MCF 10A (cell line): ENCODE measurements at regions not wholly inside any gene's neighbourhood (a gene's known extent, or its start where the extent isn't known, plus 50 kb on each side); places are given as distances from the start of the nearest gene placed in this dataset.

Experiments
- BruUV-seq: library from RNA; stranded (reverse); fragments of 400-500 nt; replicated peaks from 2 replicates; lab custom pipeline; 2021; lab: Mats Ljungman, UMichigan
- CTCF ChIA-PET: fragments of 300-600 bp; sonication (Branson Sonifier 250); formaldehyde crosslinking; extraction: SDS; loops from one replicate; lab custom pipeline; 2021; ENCODE audit warnings: antibody characterized with exemption, inconsistent platforms; lab: Yijun Ruan, JAX
- POLR2A ChIA-PET: fragments of 300-600, 350-650 bp; sonication (Branson Sonifier 250); formaldehyde crosslinking; extraction: SDS; loops from one replicate; lab custom pipeline; 2020; ENCODE audit warnings: antibody characterized with exemption, inconsistent platforms; lab: Yijun Ruan, JAX
- DNase-seq: peaks from one replicate; pipeline ENCODE4 v3.0.0-alpha.2; 2018; ENCODE audit not compliant: unreplicated experiment
- H3K27ac Mint-ChIP-seq: one replicate; pipeline ENCODE4 v1.8.0; 2022; ENCODE audit warnings: mild to moderate bottlenecking, low read depth, mixed read lengths; ENCODE audit not compliant: unreplicated experiment
- H3K27me3 Mint-ChIP-seq: one replicate; pipeline ENCODE4 v1.8.0; 2022; ENCODE audit warnings: mixed read lengths; ENCODE audit not compliant: insufficient read depth, unreplicated experiment
- H3K36me3 Mint-ChIP-seq: one replicate; pipeline ENCODE4 v1.8.0; 2022; ENCODE audit warnings: mild to moderate bottlenecking, moderate library complexity, mixed read lengths; ENCODE audit not compliant: insufficient read depth, unreplicated experiment
- H3K4me1 Mint-ChIP-seq: one replicate; pipeline ENCODE4 v1.8.0; 2022; ENCODE audit warnings: mixed read lengths; ENCODE audit not compliant: insufficient read depth, unreplicated experiment
- H3K4me3 Mint-ChIP-seq: one replicate; pipeline ENCODE4 v1.8.0; 2022; ENCODE audit warnings: mild to moderate bottlenecking, moderate library complexity, mixed read lengths; ENCODE audit not compliant: unreplicated experiment
- H3K9me3 Mint-ChIP-seq: one replicate; pipeline ENCODE4 v1.8.0; 2022; ENCODE audit warnings: mixed read lengths; ENCODE audit not compliant: unreplicated experiment
- intact Hi-C: fragments of 100-400 bp; cut with micrococcal nuclease; formaldehyde crosslinking; loops from 2 replicates; pipeline ENCODE4 v1.14.1; 2022
- TF ChIP-seq, protein P1 (sequence below): fragments of 200-600 bp; IDR thresholded peaks from one replicate; pipeline ENCODE4 v1.8.0; 2022; ENCODE audit warnings: antibody characterized with exemption, mild to moderate bottlenecking; ENCODE audit not compliant: unreplicated experiment

DNA sequence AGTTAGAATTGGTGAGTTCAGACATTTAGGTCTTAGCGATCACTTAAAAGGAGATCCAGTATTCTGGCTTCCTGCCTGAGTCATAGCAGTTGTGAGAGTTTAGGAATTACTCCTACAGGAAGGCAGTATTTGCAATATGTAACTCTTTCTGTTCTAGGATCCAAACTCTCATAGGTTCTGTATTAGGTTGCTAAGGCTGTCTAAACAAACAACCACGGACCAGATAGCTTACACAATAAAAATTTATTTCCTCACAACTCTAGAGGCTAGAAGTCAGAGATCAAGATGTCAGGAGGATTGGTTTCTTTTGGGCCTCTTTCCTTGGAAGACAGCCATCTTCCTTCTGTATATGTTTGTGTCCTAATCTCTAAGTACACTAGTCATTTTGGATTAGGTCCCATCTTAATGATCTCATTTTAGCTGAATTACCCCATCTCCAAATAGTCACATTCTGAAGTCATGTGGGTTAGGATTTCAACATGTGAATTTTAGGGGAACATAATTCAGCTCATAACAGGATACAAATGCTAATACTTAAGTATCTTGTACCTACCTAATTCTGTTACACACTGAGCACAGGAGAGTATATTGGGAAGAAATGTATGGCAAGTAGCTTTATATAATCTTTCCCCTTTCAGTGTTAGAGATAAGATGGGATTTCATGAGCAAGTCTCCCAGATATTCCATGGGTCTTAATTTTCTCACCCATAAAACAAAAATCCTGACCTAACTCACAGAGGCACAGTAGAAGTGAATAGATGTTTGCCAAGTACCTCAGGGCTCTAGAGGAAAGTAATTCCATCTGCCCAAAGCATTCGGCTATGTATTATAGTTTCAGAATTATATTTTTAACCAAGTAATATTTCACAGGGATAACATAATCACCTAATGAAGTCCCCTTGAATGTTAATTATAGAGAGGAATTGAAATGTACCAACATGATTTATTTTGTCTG is 144.4 kb downstream of the PTBP2 start:
- Mint-ChIP-seq H3K27ac (peak overlapping the region; percentile 98), H3K9me3 (peaks cover under 1% of the 10 kb centered on the region), H3K4me1 (peaks cover 11% of the 10 kb centered on the region), H3K4me3 (no peak overlapping the region), H3K36me3 (peaks cover 7% of the 10 kb centered on the region), H3K27me3 (no peaks in the 10 kb centered on the region)
- DNase-seq: peak; percentile 97
- BruUV-seq: TSS peak; percentile 97
- intact Hi-C loops: loop anchor here (5.0 kb wide), 1 partner anchor 411 kb away; no protein-coding TSS in a partner anchor
- TF ChIP-seq, protein P1, sequence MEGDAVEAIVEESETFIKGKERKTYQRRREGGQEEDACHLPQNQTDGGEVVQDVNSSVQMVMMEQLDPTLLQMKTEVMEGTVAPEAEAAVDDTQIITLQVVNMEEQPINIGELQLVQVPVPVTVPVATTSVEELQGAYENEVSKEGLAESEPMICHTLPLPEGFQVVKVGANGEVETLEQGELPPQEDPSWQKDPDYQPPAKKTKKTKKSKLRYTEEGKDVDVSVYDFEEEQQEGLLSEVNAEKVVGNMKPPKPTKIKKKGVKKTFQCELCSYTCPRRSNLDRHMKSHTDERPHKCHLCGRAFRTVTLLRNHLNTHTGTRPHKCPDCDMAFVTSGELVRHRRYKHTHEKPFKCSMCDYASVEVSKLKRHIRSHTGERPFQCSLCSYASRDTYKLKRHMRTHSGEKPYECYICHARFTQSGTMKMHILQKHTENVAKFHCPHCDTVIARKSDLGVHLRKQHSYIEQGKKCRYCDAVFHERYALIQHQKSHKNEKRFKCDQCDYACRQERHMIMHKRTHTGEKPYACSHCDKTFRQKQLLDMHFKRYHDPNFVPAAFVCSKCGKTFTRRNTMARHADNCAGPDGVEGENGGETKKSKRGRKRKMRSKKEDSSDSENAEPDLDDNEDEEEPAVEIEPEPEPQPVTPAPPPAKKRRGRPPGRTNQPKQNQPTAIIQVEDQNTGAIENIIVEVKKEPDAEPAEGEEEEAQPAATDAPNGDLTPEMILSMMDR: no peak
- CTCF ChIA-PET: interaction anchor here (0.7 to 0.9 kb wide), 3 partner anchors 629 to 1566 kb away, joined by 3 read pairs; no protein-coding TSS in a partner anchor
- POLR2A ChIA-PET: interaction anchor here (0.6 to 1.1 kb wide), 6 partner anchors 15 to 504 kb away, joined by 3 to 4 read pairs (median 3); no protein-coding TSS in a partner anchor

DNA sequence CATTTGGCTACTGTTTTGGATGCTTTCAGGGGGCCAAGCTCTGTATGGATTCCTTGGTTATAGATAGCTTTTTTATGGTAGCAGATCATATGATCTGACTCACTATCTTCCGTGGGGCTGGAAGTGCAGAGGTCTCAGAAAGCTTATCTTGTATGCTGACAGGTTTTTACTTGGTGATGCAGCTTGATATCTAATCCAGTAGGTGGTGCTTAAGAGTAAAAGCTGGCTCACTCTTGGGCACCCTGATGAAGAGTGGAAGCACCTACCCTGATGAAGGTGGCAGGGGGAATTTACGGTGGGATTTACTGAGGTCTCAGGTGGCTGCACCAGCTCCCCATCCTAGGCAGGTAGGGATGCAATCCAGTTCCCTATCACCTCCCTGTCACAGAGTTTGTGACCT is 151.2 kb downstream of the PTBP2 start:
- H3K4me3 Mint-ChIP-seq: no peak overlapping the region

DNA sequence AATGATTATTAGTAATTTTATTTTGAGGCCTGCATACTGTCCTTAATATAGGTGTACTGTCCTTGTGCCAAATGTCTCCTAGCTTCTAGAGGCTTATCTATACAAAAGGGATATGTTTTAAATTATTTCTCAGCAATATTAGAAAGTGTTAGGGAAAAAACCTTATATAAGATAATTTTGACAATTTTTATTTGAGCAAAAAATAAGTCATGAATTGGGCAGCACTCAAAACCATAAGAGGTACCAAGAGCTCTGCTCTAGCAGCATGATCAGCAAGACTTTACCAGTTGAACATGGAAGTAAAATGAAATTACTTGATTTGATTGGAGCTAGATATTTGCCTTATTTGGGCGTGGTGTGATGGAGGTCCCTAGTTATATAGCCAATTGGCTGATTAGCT is 157.1 kb downstream of the PTBP2 start:
- no peaks in the 10 kb centered on the region for H3K9me3 Mint-ChIP-seq
- no peak for DNase-seq
- TF ChIP-seq, protein P1: no peak
- CTCF ChIA-PET: no interaction called here
- POLR2A ChIA-PET: interaction anchor here (0.6 kb wide), 1 partner anchor 398 kb away, joined by 4 read pairs; no protein-coding TSS in a partner anchor
- H3K27me3 Mint-ChIP-seq: no peaks in the 10 kb centered on the region
- intact Hi-C loops: no loop called here
- H3K36me3 Mint-ChIP-seq: no peaks in the 10 kb centered on the region
- no peaks in the 10 kb centered on the region for H3K4me1 Mint-ChIP-seq
- H3K4me3 Mint-ChIP-seq: no peak overlapping the region
- no peak overlapping the region for H3K27ac Mint-ChIP-seq
- no TSS peak for BruUV-seq

More for the DNA sequence above, 151.2 kb downstream of the PTBP2 start:
- no TSS peak for BruUV-seq
- POLR2A ChIA-PET: interaction anchor here (0.6 to 0.7 kb wide), 2 partner anchors 77 to 82 kb away, joined by 3 read pairs; no protein-coding TSS in a partner anchor
- Mint-ChIP-seq H3K9me3 (peaks cover 14% of the 10 kb centered on the region), H3K27me3 (no peaks in the 10 kb centered on the region), H3K4me1 (no peaks in the 10 kb centered on the region), H3K36me3 (peaks cover 7% of the 10 kb centered on the region), H3K27ac (no peak overlapping the region)
- intact Hi-C loops: no loop called here
- CTCF ChIA-PET: interaction anchor here (0.6 kb wide), 2 partner anchors 52 to 1556 kb away, joined by 3 to 4 read pairs; no protein-coding TSS in a partner anchor
- DNase-seq: no peak
- TF ChIP-seq, protein P1: no peak

DNA sequence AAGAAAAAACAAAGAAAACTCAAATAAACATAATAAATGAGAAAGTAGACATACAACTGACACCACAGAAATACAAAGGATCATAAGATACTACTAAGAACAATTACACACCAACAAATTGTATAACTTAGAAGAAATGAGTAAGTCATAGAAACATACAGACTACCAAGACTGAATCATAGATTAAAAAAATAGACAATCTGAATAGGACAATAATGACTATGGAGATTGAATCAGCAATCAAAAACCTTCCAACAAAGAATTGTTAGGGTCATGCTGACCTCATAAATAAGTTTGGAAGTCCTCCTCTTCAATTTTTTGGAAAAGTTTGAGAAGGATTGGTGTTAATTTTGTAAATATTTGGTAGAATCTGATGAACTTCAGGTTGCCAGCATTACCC is 159.0 kb downstream of the PTBP2 start:
- ChIA-PET POLR2A (interaction anchor here (0.8 kb wide), 1 partner anchor 15 kb away, joined by 3 read pairs; no protein-coding TSS in a partner anchor), CTCF (no interaction called here)
- Mint-ChIP-seq H3K9me3 (no peaks in the 10 kb centered on the region), H3K27ac (no peak overlapping the region), H3K4me3 (no peak overlapping the region), H3K4me1 (no peaks in the 10 kb centered on the region), H3K36me3 (no peaks in the 10 kb centered on the region), H3K27me3 (no peaks in the 10 kb centered on the region)
- DNase-seq: no peak
- intact Hi-C loops: no loop called here
- TF ChIP-seq, protein P1: no peak
- BruUV-seq: no TSS peak
